HG02798 (cell line): ENCODE measurements at regions not wholly inside any gene's neighbourhood (a gene's known extent, or its start where the extent isn't known, plus 50 kb on each side); places are given as distances from the start of the nearest gene placed in this dataset.

ENCODE experiments used
- ATAC-seq: cut with Tn5 transposase; IDR thresholded peaks from one replicate; pipeline ENCODE4 v1.9.1; 2021; ENCODE audit warnings: mild to moderate bottlenecking; ENCODE audit not compliant: unreplicated experiment, poor library complexity

DNA sequence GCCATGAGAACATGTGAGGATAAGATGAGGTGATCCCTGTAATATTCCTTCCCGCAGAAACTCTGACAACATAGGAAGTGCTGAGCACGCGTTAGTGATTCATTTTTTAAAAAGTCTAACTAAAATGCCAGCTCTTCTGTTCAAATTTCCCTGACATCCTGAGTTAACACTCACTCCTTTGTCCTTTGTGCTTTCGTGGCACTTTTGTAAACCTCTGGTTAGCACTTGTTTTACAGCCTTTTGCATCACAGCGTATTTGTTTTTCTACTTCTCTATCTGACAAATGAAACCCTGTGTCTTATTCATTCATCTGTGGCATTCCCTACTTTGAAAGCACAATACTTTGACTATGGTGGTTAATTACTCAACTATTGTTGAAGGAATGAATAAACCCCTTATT lies 313.6 kb downstream of the NUAK1 start:
- ATAC-seq = no peak

DNA sequence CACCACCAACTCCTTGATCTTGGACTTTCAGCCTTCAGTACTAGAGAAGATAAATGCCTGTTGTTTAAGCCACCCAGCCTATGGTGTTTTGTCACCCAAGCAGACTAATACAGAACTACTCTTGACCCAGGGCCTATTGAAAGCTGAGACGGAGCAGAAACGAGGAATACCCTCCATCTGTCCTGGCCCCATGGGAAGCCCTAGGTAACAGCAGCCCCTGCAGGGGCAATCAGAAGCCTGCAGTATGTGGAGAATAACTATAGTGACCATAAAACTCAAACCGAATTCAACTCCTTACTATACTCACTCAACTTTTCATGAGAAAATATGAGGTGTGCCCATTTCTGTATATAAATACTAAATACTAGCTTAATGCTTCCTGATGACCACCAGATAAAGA lies 307.4 kb downstream of the NUAK1 start:
- no peak for ATAC-seq

DNA sequence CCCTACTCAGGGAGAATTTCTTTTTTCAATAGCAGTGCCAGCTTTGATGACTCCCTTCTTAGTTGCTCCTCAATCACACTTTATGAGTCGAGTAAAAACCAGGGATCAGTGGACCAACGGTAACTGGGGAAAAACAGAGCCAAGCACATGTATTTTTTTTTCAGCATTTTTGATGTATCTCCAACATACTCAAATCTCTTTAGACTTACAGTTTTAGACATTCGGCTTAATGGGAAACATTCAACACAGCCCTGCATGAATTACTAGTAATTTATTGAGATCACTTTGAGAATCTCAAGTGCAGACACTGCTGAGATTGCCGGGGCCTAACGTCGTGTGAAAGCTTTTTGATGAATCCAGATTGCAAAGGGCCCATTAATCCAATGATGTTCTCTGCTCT lies 306.7 kb downstream of the NUAK1 start:
- no peak for ATAC-seq

DNA sequence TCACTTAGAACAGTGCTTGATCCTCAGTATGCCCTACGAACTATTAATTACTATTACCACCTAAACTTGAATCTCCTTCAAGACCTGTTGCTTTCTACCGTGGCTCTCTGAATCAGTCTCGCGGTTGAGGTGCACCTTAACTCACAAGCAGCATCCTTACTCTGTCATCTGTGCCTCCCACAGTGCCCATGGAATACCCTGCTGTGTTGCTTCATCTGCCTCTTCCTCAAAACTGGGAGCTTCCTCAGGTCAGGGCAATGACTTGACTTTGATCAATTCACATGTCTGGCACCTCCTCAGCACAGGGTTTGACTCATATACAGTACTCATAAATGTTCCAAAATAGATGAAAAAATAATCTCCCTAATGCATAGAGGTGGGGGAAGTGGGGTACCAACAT lies 305.9 kb downstream of the NUAK1 start:
- ATAC-seq = no peak

DNA sequence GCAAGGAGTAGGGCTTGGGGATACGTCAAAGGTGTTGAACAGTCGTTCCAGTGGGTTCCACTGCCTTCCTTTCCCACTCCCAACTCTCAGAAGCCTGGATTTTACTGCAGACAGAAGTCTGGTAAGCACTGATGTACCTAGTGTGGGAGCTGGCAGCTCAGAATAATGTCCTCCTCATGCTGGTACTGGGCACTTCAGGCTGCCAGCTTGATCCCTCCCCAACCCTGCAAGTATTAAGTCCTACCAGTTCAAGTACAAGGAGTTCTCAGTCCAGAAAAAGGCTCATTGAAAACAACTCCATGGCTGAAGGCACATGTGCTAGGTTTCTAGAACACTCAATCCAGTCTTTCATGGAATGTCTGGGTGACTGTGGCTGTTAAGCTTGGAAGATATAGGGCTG lies 304.3 kb downstream of the NUAK1 start:
- ATAC-seq = no peak

DNA sequence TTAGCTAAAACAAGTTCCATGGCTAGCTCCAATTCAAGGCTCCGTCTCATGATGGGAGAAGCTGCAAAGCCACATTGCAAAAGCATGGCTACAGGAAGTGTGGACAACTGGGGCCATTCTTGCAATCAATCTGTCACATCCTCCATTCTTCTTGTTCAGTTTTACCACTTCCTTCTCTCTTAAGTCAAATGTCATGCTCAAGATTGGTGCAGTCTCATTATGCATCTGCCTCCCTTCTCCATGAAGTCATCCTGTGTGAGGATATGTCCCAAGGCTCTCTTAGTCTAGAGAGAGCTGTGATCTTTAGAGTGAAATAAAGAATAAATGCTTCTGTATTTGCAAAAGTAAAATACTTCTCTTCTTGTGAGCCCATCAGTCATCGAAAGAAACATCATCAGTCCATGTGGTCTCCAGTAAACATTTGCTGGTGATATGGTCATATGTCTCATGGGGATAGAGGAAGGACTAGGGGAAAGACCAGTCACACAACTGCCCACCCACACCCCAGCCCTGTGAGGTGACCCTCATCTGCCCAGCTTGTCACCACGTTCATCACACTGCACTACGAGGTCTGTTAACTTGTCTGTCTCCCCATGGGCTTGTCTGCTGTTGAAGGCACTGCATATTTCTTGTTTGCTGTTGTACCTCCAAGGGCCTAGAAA lies 303.0 kb downstream of the NUAK1 start:
- ATAC-seq = no peak

DNA sequence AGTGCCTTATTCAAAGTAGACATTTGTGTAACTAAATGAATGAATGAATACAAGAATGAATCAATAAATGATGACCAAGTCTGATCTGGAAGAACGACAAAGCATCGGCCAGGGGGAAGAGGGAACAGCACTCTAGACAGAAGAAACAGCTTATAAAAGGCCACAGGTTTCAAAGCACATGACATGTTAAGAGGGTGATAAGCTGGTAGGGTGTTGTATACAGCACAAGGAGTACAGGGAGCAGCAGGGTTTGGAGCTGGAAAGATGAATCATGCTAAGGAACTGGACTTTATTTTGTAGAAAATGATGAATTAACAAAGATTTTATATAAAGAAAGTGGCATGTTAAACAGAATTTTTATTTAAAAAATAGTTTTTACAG lies 302.5 kb downstream of the NUAK1 start:
- no peak for ATAC-seq

DNA sequence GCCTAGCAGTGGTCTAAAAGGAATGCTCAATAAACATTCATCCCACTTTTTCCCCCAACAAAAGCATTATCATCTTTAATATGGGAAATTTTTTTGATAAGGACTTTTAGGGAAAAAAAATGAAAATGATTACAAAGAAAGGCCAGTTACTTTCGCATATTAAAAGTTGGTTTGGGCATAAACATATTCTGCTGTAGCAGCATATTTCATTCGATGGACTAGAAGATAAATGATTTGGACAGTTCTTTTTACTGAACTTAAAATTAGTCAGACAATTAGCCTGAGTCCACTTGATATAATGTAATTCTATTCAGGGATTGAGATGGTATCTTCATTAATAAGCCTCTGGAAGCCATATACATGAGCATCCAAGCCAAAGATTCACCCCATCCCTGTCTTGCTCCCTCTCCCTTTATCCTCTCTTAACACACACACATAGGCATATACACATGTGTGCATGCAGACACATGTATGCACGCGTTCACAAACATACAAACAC lies 299.1 kb downstream of the NUAK1 start:
- no peak for ATAC-seq

DNA sequence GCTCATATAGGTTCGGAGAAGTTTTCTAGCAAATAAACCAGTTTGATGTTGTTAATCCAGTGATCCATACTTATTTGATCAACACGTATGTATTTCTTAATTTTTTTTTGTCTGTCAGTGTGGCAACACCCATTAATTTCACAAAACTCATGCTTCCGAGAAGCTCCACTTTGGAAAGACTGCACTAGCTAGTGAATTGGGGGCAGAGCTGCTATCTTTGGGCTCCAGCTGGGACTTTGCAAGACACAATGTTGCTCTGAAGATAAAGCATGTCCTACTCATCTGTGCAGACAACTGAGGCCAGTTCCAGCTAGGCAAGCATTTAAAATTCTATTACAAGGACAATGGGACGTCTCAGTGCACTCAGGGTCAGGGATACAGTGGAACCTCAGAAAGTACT lies 298.4 kb downstream of the NUAK1 start:
- no peak for ATAC-seq

DNA sequence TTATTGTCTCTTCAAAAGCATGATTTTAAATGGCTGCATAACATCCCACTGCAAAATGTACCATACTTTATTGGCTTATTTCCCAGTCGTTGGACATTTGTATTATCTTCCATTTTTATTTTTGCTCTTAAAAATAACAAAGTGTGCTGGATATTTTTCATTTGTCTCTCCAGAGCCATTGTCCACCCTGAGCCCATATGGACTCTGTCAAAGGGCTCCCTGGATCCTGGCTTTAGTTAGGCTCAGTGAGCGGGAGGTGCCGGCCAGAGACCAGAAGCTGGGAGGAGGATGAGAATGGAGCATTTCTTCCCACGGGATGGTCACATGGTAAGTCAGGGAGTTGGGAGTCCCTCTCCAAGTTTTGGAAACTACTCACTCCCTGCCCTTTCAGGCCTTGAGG lies 296.9 kb downstream of the NUAK1 start:
- ATAC-seq = no peak

DNA sequence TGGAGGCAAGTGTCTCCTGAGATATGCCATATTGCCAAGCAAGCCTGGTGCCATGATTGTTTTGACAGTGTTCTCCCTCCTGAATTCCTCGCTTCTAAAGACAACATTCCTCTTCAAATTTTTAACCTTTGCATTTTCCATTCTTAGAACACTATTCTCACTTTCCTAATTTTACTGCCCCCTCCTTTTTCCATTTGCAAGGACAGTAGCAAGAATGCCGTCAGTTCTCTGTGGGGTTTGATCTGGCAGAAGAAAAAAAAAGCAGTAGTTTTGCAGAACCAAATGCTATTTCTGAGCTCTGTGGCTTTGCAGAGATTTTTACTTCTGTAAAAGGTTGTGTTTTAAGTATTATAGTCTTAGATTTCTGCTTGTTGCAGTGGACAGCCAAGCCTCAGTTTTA lies 295.2 kb downstream of the NUAK1 start:
- no peak for ATAC-seq

DNA sequence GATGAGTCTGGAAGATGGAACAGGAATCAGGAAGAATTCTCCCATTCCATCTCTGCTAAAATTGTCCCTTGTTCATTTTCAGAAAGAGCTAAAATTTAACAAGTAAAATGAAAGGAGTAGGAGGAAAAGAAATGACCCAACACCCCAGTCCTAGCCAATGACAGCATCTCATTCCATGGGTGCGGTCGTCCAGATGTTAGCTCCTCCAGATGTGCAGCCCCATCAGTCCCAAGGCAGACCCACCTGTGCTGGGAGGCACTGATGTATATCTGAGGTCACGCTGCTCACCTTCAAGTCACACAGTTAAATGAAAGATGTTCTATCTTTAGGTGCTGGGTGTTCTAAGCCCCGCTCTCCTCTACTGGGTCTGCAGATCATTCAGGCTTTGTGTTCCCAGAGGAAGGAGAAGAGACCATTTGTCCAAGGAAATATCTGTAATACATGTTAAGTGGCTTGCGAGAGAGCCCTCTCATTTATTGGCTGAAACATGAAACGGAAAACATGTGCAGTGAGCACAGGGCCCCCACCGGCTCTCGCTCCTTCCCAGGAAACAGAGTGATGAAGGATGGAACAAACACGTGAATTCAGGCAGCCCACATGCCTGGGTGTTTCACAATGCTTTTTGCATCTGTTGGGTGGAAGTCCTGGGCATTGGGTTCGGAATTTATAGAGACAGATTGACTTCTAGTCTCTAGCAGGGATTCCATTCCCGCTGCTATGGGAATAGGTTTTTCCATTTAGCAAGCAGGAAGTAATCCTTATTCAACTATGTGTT lies 294.6 kb downstream of the NUAK1 start:
- no peak for ATAC-seq

DNA sequence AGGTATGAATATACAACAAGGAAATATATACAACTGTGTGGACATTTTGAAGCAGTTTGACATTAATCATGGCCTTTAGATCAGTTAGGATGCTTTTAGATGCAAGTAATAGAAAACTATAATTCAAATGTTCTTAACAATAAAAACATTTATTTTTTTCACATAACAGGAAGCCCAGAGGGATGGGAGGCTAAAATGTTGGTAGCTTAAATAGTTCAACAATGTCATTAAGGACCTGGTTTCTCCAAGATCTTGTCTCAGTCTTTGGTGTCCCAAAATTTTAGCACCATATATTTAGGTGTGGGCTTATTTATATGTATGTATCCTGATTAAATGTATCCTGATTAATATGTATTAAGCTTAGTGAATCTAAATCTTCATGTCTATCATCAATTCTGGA lies 292.4 kb downstream of the NUAK1 start:
- no peak for ATAC-seq

DNA sequence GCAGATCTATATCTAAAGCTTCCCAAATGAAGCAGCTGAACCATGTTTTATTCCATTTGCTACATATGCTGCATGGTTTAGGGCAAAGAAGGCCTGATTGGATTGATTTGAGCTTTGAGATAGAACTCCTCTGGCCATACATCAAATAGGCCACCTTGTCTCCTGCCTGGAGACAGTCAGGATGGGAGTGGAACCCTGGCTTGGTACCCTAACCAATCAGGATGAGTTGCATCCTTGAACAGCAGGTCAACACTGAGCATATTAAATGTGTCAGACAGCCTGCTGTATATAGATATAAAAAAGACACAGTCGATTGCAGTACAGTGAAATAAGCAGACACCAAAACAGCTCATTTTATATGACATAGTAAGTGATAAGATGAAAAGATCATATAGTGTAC lies 291.7 kb downstream of the NUAK1 start:
- no peak for ATAC-seq

DNA sequence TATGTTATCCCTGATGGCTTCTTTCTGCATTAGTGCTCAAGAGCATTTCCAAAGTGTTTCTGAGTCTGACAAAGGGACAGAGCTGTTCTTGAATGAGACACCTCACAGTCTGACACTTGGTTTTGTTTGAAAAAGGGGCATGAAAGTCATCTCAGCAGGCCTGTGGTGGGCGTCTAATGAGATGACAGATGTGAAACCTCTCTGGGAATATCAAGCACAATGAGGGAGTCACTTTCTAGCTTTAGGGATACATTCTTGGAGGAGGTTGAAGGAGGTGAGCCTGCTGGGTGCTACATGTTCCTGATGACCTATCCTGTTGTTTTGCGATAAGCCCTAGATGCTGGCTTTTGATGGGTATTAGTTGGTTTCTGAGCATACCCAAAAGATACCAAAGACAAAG lies 290.5 kb downstream of the NUAK1 start:
- ATAC-seq = no peak

DNA sequence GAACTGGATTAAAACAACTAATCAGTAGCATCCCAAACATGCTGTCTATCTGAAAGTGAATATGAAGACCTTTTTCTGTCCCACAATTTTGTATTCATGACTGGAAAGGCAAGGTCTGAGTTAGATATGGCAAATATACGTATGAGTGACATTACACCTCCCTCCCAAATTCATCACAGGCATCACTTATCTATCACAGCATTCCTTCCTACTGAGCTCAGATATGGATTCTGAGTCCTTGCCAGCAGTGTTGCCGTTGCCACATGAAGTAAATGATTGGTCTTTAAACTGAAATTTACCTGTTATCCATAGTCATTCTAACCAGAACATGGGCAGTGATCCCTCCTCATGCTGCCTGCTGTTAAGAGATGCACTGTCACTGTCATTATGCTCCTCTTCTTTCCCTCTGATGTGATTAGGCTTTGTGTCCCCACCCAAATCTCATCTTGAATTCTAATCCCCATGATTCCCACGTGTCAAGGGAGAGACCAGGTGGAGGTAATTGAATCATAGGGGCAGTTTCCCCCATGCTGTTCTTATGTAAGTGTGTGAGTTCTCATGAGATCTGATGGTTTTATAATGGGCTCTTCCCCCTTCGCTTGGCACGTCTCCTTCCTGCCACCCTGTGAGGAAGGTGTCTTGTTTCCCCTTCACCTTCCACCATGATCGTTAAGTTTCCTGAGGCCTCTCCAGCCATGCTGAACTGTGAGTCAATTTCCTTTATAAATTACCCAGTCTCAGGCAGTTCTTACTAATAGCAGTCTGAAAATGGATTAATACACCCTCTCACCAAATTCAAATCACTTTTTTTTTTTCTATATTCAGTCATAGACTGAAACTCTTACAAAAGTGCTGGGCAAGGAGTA lies 288.4 kb downstream of the NUAK1 start:
- no peak for ATAC-seq

DNA sequence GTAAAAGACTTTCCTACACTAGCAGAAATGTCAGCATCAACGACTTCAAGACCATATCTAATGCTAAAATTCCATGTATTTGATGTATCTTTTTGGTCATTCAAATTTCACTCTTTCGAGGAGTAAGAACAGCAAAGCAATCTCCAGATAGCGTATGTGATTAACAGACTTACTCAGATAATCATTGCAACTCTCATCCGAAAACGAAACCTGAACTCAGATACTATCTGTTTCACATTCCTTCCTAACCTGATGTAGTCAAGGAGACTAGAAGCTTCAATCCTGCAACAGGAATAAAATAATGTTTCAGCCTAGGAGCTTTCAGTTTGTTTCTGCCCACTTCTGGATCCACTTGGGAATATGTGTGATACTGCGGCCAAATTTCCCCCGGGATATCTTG lies 286.3 kb downstream of the NUAK1 start:
- ATAC-seq = no peak

DNA sequence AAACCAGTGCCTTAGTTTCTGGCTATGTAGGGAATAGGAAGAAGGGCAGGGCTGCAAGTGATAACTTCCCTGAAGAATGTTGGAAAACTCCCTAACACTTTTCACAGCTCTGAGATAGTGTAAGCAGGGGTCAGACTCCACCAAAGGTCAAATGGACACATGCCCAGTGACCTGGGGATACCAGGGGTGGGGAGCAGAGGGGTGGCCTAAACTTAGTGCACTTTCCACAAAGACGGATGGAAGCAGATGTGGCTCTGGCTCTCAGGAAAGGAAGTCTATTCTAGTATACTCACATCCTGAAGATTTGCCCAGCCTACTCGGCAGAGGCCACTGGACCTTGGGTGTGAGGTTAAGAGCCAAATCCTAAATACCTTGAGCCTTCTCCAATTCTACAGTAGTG lies 285.8 kb downstream of the NUAK1 start:
- no peak for ATAC-seq

DNA sequence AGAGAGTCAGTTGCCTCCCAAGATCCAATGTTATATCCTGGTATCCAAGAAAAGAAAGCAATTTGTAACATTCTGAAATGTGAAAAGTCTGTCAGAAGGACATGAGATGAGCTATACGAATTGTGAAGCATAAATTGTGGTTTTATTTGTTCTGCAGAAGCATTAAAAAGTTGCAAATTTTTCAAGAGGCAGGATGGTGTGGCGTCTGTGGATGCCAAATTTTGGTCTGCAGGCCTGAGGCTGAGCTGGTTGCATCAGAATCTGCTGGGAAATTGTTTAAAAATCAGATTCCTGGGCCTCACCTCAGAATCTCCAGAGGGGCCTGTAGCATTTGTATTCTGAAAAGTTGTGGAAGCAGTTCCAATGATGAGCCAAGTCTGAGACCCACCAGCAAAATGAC lies 284.7 kb downstream of the NUAK1 start:
- ATAC-seq = no peak

DNA sequence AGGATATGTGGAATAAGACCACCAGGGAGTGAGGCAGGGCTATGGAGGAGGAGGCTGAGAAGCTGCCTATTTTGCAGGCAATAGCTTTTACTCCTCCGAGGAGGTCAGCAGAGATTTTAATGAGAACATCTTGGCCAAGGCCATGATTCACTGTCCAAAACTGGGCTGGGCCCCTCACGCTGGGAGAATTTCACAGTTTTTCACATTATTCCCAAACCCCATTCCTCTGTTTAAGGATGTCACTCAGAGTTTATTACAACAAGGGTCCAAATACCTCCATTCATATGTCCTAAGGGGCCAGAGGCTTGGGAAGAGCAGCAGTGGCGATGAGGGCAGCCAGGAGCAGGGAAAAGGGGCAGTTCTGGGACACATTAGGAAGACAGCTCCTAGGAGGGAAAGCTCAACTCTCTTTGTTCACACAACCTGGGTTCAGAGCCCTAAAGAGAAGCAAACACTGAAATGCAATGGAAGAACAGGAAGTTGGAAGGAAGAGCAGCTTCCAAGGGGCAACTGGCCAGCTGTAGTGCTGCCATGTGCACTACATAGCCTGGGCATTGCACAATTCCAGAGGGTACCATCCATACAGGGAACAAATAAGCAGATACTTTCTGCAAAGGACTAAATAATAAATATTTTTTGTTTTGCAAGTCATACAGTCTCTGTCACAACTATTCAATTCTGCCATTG lies 283.2 kb downstream of the NUAK1 start:
- no peak for ATAC-seq

DNA sequence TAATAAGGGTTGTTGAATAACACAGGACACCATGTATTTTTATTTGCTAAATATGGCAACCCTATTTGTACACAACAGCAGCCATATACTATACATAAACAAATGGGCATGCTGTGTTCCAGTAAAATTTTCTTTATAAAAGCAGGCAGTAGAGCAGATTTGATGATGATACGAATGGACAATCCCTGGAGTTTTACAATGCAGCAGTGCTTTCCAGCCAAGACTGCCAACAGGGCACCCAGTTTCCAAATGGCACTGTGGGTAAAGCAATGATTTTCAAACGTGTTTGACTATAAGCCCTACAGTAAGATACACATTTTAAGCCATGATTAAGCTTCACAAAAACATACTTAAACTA lies 282.7 kb downstream of the NUAK1 start:
- ATAC-seq = no peak
